ENCODE measurements at regions not wholly inside any gene's neighbourhood (a gene's known extent, or its start where the extent isn't known, plus 50 kb on each side); places are given as distances from the start of the nearest gene placed in this dataset.
"Not testable (repeated sequence)": the region's sequence is repeated elsewhere in the genome, so short reads cannot be mapped to it uniquely, and the experiment has no call there.

DNA sequence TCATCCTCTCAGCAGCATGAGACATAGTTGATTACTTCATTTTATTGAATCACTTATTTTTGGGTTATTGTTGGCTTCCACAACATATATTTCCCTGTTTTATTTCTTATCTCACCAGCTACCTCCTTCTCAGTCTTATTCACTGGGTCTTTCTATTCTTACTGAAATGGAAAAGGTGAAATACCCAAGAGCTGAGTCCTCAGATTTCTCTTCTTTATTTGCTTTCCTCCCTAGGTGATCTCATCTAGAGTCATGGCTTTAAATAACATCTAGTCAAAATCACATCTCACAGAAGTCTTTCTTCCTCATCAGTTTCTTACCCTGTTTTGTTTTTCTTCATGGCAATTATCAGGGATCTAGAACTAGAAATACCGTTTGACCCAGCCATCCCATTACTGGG, 105.0 kb upstream of the RBBP8 start:
- no peak for DNase-seq

DNA sequence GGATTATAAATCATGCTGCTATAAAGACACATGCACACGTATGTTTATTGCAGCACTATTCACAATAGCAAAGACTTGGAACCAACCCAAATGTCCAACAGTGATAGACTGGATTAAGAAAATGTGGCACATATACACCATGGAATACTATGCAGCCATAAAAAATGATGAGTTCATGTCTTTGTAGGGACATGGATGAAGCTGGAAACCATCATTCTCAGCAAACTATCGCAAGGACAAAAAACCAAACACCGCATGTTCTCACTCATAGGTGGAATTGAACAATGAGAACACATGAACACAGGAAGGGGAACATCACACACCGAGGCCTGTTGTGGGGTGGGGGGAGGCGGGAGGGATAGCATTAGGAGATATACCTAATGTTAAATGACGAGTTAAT, 104.5 kb upstream of the RBBP8 start:
- not testable (repeated sequence) for DNase-seq

DNA sequence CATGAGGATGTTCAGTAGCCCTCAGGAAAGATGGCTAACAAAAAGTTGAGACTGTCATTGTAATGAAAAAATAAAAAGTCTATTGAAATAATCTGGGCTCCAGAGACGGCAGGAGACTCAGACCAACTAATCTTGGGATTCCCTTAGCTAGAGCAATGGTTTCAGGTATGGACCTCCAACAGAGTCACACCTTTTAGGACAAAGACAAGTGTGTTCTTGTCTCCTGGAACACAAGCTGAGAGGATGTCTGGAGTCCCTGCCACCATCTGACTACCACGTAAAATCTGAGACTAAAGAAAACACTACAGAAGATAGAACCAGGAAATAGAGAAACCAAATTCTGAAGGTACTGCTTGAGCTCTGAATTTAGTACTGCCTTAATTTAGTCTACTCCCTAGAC, 103.3 kb upstream of the RBBP8 start:
- DNase-seq: no peak

DNA sequence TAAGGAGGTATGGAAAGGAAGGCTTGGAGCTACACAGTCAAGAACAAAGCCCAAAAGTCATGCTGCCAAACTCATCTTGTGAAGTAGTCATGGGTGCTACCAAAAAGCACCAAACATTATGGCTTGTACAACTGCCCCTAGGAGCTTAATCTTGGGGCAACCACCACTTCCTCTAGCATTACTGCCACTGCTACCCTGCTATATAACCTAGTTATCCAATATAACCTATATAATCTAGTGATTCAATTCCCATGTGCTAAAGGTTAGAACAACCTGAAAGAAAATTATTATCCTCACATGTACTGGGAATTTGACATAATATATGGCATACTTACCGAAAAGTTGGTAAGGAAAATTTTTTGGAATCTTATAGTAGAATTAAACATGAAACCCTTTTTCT, 102.6 kb upstream of the RBBP8 start:
- no peak for DNase-seq

DNA sequence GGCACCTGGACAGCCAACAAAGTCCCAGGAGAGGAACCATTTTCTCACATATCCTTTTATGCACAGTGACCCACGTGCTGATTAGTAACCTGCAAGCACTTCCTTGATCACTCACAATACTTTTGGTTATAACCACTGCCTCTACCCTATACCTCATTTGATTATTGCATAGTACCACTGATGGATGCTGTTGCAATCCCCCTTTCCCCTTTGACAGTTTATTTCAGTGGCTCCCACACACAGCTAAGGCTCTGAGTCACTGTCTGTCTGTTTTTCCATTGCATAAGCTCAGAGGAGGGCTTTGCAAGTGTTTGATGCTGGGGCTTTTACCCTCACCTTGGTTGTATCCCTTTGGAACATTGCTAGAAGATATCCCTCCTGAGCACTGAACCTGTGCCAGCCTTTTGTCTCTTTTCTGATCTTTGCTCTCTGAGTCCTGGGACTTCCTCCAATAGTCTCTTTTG, 101.7 kb upstream of the RBBP8 start:
- no peak for DNase-seq

DNA sequence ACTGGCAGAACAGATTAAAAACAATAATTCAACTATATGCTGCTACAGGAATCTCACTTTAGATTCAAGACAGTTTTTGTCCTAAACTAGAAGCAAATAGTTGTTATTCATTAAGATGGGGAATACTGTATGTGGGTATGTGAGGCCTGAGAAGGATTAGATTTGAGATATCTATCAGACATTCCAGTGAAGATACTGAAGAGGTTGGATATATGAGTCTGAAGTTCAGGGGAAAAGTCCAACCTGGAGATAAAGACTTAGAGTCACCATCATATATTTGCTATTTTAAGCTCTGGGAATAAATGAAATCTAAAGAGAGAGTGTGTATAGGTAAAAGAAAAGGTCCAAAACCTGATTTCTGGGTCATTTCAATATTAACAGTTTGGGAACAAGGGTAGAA, 96.2 kb upstream of the RBBP8 start:
- DNase-seq: no peak

DNA sequence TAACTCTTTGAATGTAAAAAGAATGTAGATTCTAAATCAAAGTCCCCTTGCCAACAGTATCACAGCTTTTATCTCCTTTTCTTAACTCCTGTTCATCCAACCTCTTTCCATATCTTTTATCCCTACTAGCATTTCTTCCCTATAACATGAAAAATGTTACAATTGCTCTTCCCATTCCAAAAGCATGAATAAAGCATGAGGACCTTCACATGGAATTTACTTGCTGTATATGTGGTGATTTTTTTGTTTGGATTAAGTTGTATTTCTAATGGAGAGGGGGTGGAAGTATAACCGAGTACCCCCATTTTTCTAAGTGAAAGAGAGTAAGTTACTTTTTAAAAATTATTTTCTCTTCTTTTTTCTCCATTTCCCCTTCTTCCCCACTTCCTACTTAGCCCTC, 94.9 kb upstream of the RBBP8 start:
- DNase-seq: no peak

DNA sequence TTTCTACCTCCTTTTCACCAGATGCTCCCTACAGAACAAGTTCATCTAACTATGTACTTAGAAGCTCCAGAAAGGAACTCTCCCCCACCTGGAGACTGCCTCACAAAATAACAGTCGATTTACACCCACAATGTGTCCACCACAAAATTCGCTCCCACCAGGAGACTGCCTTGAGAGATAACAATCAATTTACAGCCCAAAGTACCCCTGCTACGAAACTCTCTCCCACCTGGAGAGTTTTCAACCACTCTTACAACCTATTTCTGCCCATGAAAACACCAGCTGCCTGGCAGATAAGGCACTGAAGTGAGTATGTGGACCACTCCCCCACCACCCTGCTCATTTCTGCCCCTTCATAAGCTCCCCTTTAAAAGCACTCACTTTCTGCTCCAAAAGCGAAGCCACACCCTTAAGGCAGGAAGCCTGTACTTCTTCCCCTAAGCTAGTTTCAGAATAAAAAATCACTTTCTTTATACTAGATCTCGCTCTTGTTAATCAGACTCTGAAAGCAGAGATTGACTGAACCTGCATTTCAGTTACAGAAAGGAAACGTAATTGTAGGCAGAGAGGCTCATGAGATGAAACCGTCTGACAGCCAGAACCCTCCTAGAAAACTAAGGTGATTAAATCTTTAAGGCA, 94.4 kb upstream of the RBBP8 start:
- DNase-seq: no peak

DNA sequence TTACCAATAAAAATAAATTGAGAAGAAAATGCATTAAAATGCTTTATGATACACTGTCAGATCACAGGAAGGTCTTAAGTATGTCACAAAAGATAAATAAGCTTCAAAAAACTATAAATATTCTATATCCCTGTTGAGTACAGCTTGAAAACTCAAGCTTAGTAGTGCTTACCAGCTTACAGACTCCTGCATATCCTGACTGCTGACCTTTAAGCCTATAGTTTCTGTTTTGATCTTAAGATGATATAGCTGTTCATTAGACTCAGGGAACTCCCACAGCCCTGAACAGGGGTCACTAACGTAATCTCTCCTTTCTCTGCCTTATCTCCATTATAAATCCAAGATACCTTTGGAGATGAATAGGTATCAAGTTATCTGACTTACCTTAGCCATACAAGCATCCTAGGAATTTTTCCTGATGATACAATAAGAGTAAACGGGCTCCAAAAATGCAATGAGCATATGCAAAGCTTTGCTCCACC, 93.7 kb upstream of the RBBP8 start:
- no peak for DNase-seq

DNA sequence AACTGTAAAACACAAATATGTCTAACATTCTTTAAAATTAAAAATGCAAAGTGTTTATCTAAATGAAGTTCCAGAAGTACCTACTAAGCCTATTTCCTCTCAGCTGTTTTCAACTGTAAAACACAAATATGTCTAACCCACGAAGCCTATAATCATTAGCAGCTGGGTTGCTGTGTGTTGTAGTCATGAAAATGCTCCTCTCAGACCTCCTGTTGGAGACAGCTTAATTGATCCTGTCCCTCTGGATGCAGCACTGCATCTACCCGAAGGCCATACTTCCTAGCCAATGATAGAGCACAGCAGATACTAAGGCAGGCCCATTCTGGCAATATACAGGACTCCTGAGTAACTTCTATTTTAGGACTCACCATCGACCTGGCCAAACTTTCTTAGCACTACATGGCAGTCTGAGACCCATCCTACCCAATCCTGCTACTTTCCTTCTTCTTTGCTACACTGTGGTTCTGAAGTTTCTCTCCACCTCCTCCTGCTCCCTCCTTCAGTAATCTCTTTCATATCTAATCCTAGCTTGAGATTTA, 92.5 kb upstream of the RBBP8 start:
- DNase-seq: no peak

DNA sequence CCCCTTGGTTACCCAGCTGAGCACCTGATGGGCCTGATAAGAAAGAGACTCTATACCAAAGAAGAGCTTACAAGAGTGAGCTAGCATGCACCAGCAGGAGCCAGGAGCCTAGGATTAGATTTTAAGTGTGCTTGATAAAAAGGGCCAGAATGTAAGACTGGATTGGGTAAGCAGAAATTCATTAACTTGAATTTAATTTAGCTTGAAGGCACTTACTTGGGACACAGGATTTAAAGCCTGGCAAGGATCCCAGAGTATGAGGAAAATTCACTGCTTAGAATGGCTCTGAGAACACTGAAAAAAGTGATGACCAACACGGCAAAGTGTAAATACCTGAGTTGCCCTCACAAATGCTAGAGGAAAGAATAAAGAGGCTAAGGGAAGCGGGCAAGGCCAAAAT, 91.3 kb upstream of the RBBP8 start:
- no peak for DNase-seq

DNA sequence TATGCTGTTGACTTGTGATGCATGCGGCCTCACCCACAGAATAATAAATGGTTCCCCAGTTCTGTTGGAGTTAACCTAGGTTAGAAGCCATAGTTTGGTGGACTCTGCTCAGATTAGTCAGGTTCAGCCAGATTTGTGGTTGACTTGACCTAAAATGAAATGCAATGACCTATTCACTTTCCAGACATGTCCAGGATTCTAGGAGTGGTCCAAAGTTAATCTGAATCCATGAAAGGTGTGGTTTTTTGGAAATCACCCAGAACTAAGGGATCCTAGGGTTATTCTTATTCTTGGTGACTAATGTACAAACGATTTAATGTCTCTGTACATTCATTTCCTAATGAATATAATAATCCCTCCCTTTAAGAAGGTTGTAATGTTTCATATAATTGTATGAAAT, 88.9 kb upstream of the RBBP8 start:
- DNase-seq: no peak

DNA sequence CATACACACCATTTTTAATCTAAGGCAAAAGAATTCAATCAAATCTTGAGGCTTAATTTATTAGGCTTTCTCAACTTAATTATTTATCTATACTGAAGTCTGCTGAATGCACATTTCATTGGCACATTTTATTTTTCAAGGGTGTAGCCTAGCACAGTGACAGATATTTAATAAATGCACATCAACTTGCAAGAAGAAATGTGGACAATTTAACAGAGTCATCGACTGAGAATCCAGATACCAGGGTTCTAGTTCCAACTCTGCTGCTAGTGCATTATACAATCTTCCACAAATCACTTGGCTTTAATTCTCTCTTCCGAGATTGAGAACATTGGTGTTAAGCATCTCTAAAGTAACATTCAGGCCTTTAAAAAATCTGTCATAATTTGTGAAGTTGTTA, 88.5 kb upstream of the RBBP8 start:
- no peak for DNase-seq

DNA sequence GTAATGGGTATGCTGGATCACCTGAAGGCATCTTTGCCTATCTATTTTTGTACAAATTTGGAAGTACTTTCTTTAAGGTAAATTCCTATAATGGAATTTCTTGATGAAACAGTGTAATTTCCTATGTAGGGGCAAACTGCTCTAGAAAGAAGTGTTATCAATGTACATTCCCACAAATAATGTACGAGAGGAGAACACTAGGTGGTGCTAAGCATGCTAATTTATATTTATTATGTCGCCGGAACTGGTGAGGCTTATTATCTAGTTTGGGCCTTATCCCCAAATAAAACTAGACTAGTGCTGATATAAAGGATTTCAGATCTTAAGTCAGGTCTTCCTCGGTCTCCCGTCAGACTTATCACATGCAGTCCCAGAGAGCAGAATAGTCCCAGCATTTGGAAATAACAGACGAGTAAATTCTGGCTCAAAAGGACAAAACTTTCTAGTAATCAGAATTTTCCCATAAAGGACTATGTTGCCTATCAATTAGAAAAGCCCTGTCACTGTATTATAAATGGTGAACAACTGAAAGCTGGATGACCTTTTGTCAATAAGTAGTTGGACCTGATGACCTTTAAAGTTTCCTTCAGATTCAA, 86.9 kb upstream of the RBBP8 start:
- no peak for DNase-seq

DNA sequence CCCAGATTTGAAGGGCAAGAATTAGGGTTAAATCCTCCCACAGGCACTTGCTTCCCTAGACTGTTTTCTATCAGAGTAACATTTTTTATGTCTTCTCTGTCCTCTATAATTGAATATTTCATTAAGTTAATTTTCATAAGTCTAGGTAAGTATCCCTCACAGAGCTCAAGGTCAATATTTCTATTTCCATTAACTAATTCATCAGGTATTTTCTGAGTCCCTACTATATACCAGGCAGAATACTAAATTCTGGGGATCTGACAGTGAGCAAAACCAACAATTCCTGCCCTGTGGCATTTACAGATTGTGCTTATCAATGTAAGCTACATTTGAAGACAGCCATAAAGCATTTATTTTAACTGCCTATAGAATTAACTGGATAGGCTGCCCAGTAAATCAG, 86.4 kb upstream of the RBBP8 start:
- no peak for DNase-seq

DNA sequence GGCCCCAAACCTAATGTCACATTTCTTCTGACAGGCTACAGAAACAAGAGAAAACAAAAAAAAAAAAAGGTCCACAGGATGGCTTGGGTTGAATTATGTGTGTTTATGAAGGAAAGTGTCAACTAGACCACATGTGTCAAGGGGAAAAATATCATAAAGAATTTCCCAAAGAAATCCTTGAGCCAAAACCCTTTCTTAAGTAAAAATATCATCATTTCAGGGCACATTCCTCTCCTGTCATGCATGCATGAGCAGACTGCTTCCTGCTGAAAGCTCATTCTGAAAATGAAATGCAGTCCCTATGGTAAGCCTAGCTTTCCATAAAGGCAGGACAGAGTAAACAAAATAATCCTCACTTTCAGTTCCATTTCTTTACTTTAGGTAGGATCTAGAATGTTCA, 85.7 kb upstream of the RBBP8 start:
- no peak for DNase-seq

DNA sequence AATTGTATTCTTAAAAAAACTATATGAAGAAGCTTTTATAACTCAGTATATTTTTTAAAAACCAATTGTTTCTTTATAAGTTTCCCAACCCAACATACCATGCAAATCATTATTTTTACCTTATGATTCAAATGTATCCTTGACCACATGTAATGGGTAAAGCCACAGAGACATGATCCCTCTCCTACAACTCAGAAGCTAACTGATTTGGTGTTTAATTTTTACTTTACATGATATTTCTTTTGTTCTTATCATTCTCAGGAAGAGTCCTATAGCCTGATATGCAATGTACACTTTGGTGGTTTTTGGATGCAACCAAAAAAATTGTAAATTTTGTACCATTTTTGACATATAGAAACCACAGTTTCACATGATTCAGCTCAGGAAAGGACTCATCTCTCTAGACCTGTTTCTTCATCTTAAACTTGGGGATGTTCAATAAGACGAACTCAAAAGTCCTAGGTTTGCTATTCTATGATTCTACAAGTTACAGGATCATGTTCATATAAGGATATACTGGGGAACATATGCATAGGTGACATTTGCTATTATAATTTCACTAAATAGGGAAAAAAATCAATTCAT, 85.2 kb upstream of the RBBP8 start:
- DNase-seq: no peak

DNA sequence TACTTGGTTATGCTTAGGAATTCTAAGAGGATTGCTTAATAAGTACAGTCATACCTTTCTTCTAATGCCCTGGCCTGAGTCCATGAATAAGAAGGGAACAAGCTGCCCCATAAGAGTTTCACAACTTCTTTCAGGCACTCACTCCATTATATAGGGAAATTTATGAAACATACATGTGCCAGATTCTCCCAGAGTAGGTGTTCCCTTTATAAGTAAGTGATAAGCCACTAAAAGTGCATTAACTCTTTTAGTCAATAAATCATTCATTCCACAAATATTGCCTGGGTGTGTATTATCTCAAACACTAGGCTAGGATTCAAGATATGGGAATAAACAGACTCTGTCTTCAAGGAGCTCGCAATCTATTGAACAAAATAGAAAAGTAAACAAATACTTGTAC, 84.5 kb upstream of the RBBP8 start:
- no peak for DNase-seq

DNA sequence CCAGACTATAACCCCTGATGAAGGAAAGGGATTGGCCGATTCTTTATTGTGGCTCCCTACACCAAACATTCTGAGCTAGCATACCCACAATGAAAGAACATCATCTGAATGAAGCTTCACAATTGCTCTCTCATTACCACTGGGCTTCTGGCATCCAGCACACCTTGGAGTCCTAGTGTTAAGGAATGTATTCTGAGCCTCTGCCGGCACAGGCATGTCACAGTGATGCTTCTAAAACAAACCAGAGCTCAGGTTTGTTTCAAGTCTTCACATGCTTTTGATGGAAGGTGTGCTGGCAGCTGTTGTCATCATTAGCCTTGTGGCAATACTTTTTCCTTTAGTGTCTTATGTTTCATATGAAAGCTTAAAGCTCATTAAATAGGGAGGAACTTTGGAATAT, 76.3 kb upstream of the RBBP8 start:
- DNase-seq: no peak

DNA sequence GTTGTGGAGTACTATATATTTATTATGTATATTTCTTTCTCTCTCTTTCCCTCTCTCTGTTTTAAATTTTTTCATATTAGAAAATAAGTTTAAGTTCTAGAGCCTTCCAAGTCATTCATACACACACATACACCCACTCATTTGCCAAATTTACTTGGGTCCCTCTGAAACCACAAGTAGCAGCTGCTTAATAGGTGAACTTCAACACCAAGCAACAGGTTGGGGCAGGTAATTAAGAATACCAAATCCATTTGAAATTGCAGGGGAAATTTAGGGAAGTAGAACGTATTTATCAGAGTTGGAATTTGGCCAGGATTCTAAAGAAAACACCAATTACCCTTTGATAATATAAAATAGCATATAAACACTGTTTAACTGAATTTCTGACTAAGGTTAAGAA, 75.0 kb upstream of the RBBP8 start:
- DNase-seq: no peak

DNA sequence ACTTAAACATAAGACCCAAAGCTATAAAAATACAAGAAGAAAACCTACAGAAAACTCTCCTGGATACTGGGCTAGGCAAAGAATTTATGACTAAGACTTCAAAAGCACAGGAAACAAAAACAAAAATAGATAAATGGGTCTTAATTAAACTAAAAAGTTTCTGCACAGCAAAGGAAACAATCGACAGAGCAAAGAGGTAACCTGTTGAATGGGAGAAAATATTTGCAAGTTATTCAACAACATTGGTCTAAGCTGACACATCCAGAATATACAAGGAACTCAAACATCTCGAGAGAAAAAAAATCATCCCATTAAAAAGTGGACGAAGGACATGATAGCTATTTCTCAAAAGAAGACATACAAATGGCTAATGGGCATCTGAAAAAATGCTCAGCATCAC, 72.3 kb upstream of the RBBP8 start:
- no peak for DNase-seq

DNA sequence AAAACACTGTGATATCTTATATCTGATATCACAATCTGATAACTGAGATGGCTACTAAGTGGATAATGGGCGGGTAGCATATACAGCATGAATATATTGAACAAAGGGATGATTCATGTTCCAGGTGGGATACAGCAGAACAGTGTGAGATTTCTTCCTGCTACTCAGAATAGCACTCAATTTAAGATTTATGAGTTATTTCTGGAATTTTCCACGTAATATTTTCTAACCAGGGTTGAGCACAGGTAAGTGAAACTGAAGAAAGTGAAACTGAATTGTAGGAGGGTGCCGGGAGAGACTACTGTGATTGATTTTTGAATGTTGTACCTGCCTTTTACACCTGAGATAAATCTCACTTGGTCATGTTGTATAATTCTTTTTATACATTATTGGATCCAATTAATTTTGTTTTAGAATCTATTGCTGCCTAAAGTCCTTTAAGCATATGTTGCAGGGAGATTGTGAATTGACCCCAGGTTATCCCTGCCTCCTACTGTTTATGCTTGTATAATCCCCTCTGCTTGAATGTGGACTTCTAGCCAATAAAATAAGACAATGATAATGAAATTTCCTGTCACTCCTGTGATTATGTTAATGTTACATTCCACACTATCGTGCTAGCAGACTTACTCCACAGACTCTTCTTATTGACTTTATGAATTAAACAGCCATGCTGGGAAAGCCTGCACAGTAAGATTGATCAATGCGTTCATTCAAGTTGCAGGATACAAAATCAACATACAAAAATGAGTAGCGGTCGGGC, 67.6 kb upstream of the RBBP8 start:
- DNase-seq: no peak

DNA sequence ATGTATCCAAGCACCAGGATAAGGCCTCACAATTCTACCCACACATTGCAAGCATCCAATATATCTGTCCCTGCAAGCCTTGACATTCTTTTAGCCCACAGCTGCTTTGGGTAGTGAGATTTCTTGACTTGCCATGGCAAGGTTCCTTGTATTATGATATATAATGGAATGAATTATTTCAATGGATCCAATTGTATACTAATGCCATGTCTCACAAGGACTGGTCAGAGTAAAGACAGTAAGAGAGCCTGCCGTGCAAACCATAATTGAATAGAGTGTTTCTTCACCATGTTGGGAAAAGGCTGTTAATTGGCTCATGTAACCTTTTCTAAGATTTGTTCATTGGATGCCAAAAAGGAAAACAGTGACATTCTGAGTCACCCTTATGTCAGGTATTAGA, 64.3 kb upstream of the RBBP8 start:
- no peak for DNase-seq

All from SHP77 treated with DMSO at 0.1 percent for 48 hours (cell line).